Colonic mucosa (tissue), 4 donors: ENCODE measurements at regions not wholly inside any gene's neighbourhood (a gene's known extent, or its start where the extent isn't known, plus 50 kb on each side); places are given as distances from the start of the nearest gene placed in this dataset.

Experiments used
- DNase-seq: peaks from one replicate; pipeline ENCODE4 v3.0.0-alpha.2; 2020
- H3K27ac ChIP-seq: fragments of 200-600 bp; one replicate; pipeline ENCODE4 v1.8.0; 2021
- H3K27me3 ChIP-seq: fragments of 200-600 bp; one replicate; pipeline ENCODE4 v1.8.0; 2021
- H3K36me3 ChIP-seq: fragments of 200-600 bp; one replicate; pipeline ENCODE4 v1.8.0; 2021
- H3K4me1 ChIP-seq: fragments of 200-600 bp; one replicate; pipeline ENCODE4 v1.8.0; 2021; ENCODE audit warnings: mild to moderate bottlenecking
- H3K4me3 ChIP-seq: fragments of 200-600 bp; one replicate; pipeline ENCODE4 v1.8.0; 2021
- H3K9ac ChIP-seq, 2 donors: one replicate each; pipeline ENCODE4 v1.7.0; 2013; ENCODE audit warnings: control low read depth in 2 of 2, low read depth in 2 of 2, low read length in 2 of 2
- H3K9me3 ChIP-seq: fragments of 200-600 bp; one replicate; pipeline ENCODE4 v1.8.0; 2021
- intact Hi-C: fragments of 100-400 bp; cut with DNase I; formaldehyde crosslinking; loops from one replicate; pipeline ENCODE4 v1.14.1; 2022
- TF ChIP-seq, protein P1 (sequence below): fragments of 200-600 bp; IDR thresholded peaks from one replicate; pipeline ENCODE4 v1.8.0; 2022; ENCODE audit warnings: antibody characterized with exemption, mild to moderate bottlenecking
- donor health status: healthy.
- donor health status: DM: no; HTN: no; CAD: no.
- donor health status: DM: no; HTN: no; CAD: no.

DNA sequence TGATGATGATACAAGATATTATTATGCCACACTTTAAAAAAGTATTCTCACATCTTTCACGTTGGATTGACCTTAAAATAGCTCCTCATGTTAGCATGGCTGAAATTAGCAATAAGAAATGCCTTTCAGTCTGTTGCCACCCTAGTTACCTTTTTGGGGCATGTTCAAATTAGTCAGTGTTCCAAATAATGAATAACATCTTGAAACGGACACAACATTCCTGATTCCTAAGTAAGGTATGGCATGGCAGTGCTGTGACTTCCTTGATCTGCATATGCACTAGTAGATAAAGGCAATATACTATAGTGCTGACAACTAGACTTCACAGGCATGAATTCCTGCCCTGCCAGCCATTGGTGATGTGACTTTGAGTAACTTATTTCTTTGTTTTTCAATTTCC, 914.5 kb downstream of the METTL15 start:
- no peaks in the 10 kb centered on the region for H3K36me3 ChIP-seq
- DNase-seq: no peak
- H3K4me1 ChIP-seq: no peaks in the 10 kb centered on the region
- TF ChIP-seq, protein P1, sequence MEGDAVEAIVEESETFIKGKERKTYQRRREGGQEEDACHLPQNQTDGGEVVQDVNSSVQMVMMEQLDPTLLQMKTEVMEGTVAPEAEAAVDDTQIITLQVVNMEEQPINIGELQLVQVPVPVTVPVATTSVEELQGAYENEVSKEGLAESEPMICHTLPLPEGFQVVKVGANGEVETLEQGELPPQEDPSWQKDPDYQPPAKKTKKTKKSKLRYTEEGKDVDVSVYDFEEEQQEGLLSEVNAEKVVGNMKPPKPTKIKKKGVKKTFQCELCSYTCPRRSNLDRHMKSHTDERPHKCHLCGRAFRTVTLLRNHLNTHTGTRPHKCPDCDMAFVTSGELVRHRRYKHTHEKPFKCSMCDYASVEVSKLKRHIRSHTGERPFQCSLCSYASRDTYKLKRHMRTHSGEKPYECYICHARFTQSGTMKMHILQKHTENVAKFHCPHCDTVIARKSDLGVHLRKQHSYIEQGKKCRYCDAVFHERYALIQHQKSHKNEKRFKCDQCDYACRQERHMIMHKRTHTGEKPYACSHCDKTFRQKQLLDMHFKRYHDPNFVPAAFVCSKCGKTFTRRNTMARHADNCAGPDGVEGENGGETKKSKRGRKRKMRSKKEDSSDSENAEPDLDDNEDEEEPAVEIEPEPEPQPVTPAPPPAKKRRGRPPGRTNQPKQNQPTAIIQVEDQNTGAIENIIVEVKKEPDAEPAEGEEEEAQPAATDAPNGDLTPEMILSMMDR: no peak
- H3K4me3 ChIP-seq: no peak overlapping the region
- H3K9me3 ChIP-seq: no peaks in the 10 kb centered on the region
- intact Hi-C loops: no loop called here
- no peak overlapping the region for H3K27ac ChIP-seq
- H3K9ac ChIP-seq: no peak overlapping the region
- H3K27me3 ChIP-seq: no peaks in the 10 kb centered on the region

DNA sequence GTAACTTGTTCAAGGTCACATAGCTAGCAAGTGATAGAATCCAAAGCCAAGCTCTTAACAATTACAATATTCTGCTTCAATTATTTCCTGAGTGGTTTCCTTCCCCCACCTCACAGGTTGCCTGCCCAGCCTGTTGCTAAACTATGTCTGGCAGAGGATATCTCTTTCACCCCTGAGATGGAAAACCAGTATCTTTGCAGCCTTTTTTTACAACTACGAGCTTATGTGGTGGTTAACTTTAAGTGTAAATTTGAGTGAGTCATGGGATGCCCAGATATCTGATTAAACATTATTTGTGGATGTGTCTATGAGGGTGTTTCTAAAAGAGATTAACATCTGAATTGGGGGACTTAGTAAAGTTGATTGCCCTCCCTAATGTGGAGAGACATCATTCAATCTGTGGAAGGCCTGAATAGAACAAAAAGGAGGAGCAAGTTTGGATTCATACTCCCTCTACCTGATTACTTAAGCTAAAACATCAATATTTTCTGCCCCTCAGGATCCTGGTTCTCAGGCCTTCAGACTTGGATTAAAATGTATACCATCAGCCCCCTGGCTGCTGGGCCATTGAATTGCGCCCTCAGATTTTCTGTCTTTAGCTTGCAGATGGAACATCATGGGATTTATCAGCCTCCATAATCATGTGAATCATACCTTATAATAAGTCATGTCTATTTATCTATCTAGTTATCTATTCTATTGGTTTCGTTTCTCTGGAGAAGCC, 911.9 kb downstream of the METTL15 start:
- TF ChIP-seq, protein P1: no peak
- H3K4me3 ChIP-seq: no peak overlapping the region
- no peaks in the 10 kb centered on the region for H3K9me3 ChIP-seq
- DNase-seq: no peak
- H3K27ac ChIP-seq: no peak overlapping the region
- no peaks in the 10 kb centered on the region for H3K4me1 ChIP-seq
- intact Hi-C loops: no loop called here
- H3K9ac ChIP-seq: no peak overlapping the region
- no peaks in the 10 kb centered on the region for H3K36me3 ChIP-seq
- H3K27me3 ChIP-seq: no peaks in the 10 kb centered on the region

DNA sequence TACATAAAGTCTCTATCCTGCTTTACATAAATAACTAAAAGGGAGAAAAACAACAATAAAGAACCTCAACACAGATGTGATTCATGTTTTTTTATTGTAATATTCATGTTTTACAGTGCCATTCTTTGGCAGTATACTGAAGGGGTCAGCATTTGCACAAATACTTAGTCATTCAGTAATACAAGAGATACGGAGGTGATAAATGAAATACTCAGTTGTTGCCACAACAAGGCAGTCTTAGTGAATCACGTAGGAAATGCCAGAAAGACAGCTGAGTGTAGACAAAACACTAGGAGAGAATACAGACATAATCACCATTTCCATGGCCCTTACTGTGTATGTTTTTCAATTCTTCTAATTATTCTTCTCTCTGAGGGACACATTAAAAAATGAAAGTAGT, 910.4 kb downstream of the METTL15 start:
- intact Hi-C loops: no loop called here
- no peaks in the 10 kb centered on the region for H3K4me1 ChIP-seq
- no peaks in the 10 kb centered on the region for H3K27me3 ChIP-seq
- no peaks in the 10 kb centered on the region for H3K36me3 ChIP-seq
- no peak overlapping the region for H3K4me3 ChIP-seq
- no peaks in the 10 kb centered on the region for H3K9me3 ChIP-seq
- TF ChIP-seq, protein P1: no peak
- no peak overlapping the region for H3K9ac ChIP-seq
- DNase-seq: no peak
- H3K27ac ChIP-seq: no peak overlapping the region

DNA sequence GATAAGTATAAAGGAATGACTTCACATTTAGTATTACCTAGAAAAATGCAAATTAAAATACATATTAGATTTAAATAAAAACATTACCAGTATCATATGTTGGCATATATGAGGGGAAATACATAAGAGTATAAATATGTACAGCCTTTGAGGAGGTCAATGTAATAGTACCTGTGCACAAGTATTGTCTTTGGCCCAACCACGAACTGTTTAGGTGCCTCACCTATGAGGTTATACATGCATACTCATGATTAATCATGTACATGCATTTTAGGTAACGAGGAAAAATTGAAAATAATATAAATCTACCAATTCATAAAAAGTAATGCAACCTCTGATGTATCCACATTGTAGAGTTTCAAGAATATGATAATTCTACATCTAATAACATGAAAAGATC, 909.8 kb downstream of the METTL15 start:
- Histone ChIP-seq H3K9me3 (no peaks in the 10 kb centered on the region), H3K4me1 (no peaks in the 10 kb centered on the region), H3K36me3 (no peaks in the 10 kb centered on the region), H3K27ac (no peak overlapping the region), H3K4me3 (no peak overlapping the region), H3K9ac (no peak overlapping the region), H3K27me3 (no peaks in the 10 kb centered on the region)
- intact Hi-C loops: no loop called here
- no peak for DNase-seq
- TF ChIP-seq, protein P1: no peak

DNA sequence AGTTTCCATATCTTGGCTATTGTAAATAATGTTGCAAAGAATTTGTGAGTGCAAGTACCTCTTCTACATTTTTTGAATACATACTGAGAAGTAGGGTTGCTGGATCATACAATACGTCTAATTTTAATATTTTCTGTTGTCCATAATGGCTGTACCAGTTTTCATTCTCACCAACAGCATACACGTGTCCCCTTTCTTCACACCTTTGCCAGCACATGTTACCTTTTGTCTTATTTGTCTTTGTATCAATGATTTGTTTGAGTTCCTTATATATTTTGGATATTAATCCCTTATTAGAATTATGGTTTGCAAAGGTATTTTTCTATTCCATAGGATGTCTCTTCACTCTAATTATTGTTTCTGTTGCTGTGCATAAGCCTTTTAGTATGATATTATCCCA, 904.3 kb downstream of the METTL15 start:
- TF ChIP-seq, protein P1: no peak
- intact Hi-C loops: no loop called here

More for the DNA sequence above, 904.3 kb downstream of the METTL15 start:
- Histone ChIP-seq H3K9me3 (no peaks in the 10 kb centered on the region), H3K27ac (no peak overlapping the region), H3K9ac (no peak overlapping the region), H3K4me1 (no peaks in the 10 kb centered on the region), H3K4me3 (no peak overlapping the region), H3K36me3 (no peaks in the 10 kb centered on the region), H3K27me3 (no peaks in the 10 kb centered on the region)
- DNase-seq: no peak
